Activated CD4-positive, alpha-beta T cell treated with anti-CD3 and anti-CD28 coated beads, Interleukin-2, Interleukin-4, amounts not matched to agents 100 ng/mL and 50 ng/mL, durations not matched to agents 16 hours and 8 hours (primary cell): ENCODE measurements at regions not wholly inside any gene's neighbourhood (a gene's known extent, or its start where the extent isn't known, plus 50 kb on each side); places are given as distances from the start of the nearest gene placed in this dataset.
"Not testable (repeated sequence)": the region's sequence is repeated elsewhere in the genome, so short reads cannot be mapped to it uniquely, and the experiment has no call there.

Source experiments
- DNase-seq: peaks from one replicate; pipeline ENCODE4 v3.0.0-alpha.2; 2020; ENCODE audit warnings: low spot score

- DNase-seq: no peak
Observed at GRCh38 chr12:87253157-87253556, 776.0 kb downstream of the C12orf50 start.

- DNase-seq: no peak
Observed at GRCh38 chr12:87246726-87247125, 782.5 kb downstream of the C12orf50 start.

- DNase-seq: no peak
Observed at GRCh38 chr12:87238466-87238865, 790.7 kb downstream of the C12orf50 start.

DNA sequence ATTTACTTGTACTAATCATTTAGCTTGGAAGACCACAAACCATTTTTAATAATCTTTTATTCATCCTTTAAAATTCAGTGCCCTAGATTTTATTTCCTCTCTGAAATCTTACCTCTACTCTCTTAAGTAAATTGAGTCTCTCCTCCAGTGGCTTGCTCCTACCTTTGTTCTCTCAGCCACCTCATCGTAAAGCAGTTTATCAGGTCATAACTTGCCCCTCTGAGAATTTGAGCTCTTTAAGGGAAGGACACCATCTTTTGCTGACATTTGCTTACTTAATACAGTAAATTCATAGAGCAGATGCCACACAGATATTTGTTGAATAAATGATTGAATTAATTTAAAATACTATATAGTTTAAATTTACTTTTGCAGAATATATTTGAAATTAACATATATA lies 794.3 kb downstream of the C12orf50 start:
- no peak for DNase-seq

- no peak for DNase-seq
Observed at GRCh38 chr12:87233671-87234070, 795.5 kb downstream of the C12orf50 start.

GRCh38 chr12:87231818-87232217 lies 797.4 kb downstream of the C12orf50 start:
- no peak for DNase-seq

GRCh38 chr12:87230441-87230840 lies 798.8 kb downstream of the C12orf50 start:
- DNase-seq: no peak

- no peak for DNase-seq
Observed at GRCh38 chr12:87227162-87227561, 802.0 kb downstream of the C12orf50 start.

DNA sequence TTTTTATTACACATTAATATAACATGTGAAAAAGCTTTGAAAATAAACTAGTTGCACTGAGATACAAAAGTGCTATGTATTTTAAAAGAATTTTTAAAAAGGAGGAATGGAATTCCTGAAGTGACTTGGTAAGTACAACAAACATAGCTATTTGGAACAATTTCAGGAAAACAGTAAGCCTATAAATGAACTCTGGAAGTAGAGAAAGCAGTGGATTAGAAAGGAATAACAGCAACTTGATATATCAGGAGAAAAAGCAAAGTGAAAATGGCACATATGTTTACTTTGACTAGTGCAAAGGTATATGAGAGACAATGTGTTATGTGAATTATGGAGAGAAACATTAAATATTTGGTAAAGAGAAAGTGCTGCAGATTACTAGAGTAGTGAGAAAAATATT lies 811.7 kb downstream of the C12orf50 start:
- DNase-seq: no peak

GRCh38 chr12:87216436-87216835 lies 812.8 kb downstream of the C12orf50 start:
- DNase-seq: no peak

DNA sequence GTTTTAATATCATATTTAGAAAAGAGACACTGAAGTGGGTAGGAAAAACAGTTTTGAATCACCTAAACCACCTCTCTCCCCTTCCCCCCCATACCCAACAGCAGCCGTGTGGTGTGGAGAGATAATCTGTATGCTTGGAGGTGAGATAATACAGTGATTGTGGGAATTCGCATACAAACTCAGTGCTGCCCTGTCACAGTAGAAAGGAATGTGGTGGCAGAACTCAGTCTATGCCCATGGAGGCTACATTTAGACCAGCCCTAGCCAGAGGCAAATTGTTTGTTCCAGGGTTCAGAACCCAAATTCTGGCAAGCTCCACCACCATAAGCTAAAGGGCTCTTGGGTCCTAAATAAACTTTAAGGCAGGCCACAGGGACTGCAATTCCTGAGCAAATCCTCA lies 827.0 kb downstream of the C12orf50 start:
- DNase-seq: no peak

- DNase-seq: no peak
Observed at GRCh38 chr12:87201598-87201997, 827.6 kb downstream of the C12orf50 start.

DNA sequence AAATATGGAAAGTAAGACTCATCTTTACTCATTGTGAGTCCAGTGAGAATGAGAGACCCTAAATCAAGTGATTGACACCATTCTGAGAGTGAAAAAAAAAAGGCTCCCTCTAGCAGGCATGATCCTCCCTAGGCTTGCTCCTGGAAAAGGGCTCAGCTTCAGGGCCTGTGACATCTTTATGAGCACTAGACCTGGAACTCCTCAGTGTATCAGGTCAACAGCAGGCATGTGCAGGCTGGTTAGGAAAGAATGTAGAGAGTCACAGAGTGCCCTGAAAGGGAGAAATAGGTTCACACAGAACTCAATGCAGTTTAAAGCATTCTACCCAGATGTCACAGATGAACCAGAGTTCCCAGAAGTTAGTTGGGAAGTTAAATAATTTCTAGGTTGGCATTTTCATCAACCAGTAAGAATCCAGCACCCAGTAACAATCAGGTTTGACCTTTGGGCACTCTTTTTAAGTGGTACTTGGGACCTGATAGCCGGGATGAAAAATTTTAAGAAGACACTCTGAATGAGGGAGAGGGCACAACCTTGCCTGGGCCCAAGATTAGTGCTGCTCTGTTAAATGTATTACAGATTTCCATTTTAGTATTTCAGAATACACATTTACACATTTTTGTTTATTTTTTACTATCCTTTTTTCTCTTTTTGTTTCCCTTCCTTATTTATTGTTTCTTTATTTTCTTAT lies 828.8 kb downstream of the C12orf50 start:
- DNase-seq: no peak

GRCh38 chr12:87198181-87198580 lies 831.0 kb downstream of the C12orf50 start:
- no peak for DNase-seq

DNA sequence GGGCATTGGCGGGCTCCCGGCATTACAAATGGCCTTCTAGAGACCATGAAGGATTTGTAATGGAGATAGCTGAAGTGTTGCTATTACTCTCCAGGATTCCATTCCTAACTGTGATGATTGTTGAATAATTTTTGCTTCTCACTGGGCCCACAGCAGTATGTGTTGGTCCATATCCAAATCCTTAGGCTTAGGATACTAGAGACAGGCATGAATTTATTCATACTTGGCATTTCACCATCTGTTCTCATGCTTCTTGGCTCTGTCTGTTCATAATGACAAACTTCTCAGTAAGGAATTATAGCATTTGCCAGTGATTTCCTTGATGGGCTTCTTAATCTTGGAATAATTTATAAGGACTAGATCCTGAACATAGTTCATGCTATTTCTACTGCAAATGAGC lies 832.9 kb downstream of the C12orf50 start:
- no peak for DNase-seq

DNA sequence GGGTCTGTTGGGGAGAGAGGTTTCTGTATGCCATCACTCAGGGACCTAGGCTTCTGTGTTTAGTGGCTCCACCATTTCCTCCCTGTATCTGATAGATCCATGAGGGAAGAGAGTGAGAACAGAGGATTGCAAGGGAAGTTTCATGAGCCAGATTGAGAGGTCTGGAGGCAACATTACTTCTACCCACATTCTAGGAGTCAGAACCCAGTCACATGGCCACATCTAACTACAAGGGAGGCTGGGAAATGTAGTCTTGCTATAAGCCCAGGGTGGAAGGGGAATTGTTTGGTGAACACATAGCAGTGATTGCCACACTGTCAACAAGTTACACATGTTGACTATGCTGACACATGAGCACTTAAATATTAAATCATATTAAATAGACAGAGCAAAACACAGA lies 834.8 kb downstream of the C12orf50 start:
- DNase-seq: not testable (repeated sequence)

DNA sequence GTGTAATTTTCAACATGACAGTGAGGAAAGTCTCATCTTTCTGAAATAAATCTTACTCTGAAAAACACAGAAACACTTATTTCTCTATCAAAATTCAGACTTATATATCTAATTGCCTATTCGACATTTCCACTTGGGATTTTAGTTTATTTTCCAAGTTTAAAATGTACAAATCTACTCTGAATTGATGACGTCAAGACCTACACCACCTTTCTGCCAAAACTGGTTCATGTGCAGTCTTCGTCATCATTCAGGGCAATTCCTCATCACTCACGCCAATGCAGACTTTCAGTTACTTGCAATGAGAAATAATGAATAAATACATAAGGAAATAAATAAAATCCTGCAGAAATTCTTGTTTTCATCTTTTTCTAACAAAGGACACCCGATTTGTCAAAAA lies 843.8 kb downstream of the C12orf50 start:
- DNase-seq: no peak

DNA sequence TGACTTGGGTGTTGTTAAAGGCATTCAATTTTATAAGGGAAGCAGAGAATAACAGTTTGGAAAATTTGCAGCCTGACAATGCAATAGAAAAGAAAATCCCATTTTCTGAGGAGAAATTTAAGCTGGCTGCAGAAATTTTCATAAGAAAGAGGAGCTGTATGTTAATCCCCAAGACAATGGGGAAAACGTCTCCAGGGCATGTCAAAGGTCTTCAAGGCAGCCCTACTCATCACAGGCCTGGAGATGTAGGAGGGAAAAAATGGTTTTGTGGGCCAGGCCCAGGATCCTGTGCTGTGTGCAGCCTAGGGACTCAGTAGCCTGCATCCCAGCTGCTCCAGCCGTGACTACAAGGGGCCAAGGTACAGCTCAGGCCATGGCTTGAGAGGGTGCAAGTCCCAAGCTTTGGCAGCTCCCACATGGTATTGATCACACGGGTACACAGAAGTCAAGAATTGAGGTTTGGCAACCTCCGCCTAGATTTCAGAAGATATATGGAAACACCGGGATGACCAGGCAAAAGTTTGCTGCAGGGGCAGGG lies 846.4 kb downstream of the C12orf50 start:
- DNase-seq: no peak

DNA sequence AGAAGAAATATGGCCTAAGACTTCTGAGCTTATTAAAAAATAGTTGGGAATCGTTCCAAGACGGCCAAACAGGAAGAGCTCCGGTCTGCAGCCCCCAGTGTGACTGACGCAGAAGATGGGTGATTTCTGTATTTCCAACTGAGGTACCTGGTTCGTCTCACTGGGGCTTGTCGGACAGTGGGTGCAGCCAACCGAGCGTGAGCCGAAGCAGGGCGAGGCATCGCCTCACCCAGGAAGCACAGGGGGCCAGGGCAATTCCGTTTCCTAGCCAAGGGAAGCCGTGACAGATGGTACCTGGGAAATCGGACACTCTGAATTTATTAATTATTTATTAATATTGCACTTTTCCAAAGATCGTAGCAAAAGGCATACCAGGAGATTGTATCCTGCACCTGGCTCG lies 857.8 kb downstream of the C12orf50 start:
- no peak for DNase-seq

DNA sequence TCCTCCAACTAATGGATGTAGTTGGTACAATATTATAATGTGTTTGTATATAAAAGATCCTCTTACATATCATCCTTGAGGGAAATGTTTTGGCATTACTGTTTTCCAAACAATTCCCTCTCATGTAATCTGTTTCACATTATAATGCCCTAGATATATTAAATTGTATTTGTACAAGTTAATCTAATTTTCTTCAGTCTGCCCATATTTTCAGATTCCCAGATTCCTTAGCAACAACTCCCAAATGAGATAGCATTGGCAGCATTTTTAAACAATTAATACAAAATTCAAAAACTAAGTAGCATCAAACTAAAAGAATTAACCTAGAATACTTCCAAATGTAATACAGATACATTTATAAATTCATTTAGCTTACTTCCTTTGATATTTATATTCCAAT lies 860.2 kb downstream of the C12orf50 start:
- DNase-seq: no peak

DNA sequence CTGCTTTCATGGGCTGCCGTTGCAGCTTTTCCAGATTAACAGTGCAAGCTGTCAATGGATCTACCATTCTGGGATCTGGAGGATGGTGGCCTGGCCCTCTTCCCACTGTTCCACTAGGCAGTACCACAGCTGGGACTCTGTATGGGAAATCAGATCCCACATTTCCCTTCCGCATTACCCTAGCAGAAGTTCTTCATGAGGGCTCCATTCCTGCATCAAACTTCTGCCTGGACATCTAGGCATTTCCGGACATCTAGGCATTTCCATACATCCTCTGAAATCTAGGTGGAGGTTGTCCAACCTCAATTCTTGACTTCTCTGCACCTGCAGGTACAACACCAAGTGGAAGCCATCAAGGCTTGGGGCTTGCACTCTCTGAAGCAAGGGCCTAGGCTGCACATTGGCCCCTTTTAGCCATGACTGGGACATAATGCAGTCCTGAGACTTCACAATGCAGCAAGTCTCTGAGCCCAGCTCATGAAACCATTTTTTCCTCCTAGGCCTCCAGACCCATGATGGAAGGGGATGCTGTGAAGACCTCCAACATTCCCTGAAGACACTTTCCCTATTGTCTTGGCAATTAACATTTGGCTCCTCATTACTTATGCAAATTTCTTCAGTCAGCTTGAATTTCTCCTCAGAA lies 863.3 kb downstream of the C12orf50 start:
- no peak for DNase-seq

- no peak for DNase-seq
Observed at GRCh38 chr12:87163122-87163521, 866.1 kb downstream of the C12orf50 start.

DNA sequence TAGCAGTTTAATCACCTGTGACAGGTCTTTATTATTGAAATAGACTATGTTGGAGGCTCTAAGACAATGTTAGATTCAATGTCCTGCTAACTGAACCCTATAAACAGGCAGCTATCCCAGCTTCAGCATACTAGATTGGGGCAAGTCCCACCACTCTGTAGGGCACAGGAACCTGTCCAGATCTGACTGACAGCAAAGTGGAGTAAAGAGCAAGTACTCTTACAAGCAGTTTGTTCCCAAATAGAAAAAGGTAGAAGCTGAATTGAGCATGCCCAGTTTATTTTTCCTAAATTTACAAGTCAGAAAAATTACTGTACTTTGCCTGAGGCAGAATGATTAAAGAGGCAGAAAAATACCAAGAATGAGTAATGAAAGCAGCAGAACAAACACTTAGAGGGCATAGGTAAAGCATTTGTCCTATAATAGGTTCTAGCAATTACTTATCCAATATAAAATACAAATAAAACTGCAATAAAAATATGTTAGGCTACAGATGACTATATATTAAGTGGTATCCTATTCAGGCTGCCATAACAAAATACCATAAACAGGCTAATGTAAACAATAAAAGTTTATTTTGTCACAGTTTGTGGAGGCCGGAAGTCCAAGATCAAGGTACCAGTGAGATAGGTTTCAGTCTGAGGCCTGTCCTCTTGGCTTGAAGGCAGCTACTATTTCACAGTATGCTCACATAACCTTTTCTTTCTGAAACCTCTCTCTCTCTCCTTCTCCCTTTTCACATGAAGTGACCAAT lies 868.2 kb downstream of the C12orf50 start:
- DNase-seq: no peak
